SK-N-SH treated with all-trans-retinoic acid at 6 μM for 48 hours (cell line): ENCODE measurements at regions not wholly inside any gene's neighbourhood (a gene's known extent, or its start where the extent isn't known, plus 50 kb on each side); places are given as distances from the start of the nearest gene placed in this dataset.

Experiments
- ARNTL ChIP-seq: fragments of 450-650 bp; formaldehyde crosslinking; IDR thresholded peaks from 2 replicates; pipeline ENCODE4 v1.5.0; 2020; ENCODE audit warnings: low read depth, mild to moderate bottlenecking, moderate library complexity, borderline replicate concordance
- CREB5 ChIP-seq: fragments of 250-450 bp; sonication (Bioruptor Pico); IDR thresholded peaks from 2 replicates; pipeline ENCODE4 v1.5.1; 2020; ENCODE audit warnings: low read depth, mild to moderate bottlenecking, moderate library complexity
- CSRNP3 ChIP-seq: fragments of 250-450 bp; sonication (Bioruptor Pico); IDR thresholded peaks from 2 replicates; pipeline ENCODE4 v1.5.1; 2021; ENCODE audit warnings: mild to moderate bottlenecking, moderate library complexity
- GLIS3 ChIP-seq: fragments of 250-450 bp; sonication (Bioruptor Pico); IDR thresholded peaks from 2 replicates; pipeline ENCODE4 v1.5.0; 2020; ENCODE audit warnings: mild to moderate bottlenecking, moderate library complexity
- ISL1 ChIP-seq: fragments of 250-450 bp; sonication (Bioruptor Pico); IDR thresholded peaks from 2 replicates; pipeline ENCODE4 v2.1.2; 2022; ENCODE audit warnings: mild to moderate bottlenecking, moderate library complexity
- PATZ1 ChIP-seq: fragments of 250-450 bp; sonication (Bioruptor Pico); IDR thresholded peaks from 2 replicates; pipeline ENCODE4 v1.8.0; 2020; ENCODE audit warnings: mild to moderate bottlenecking, moderate library complexity, borderline replicate concordance
- PPARA ChIP-seq: fragments of 250-450 bp; sonication (Bioruptor Pico); IDR thresholded peaks from 2 replicates; pipeline ENCODE4 v1.5.0; 2020; ENCODE audit warnings: mild to moderate bottlenecking, borderline replicate concordance
- RARB ChIP-seq: fragments of 250-450 bp; sonication (Bioruptor Pico); IDR thresholded peaks from 2 replicates; pipeline ENCODE4 v1.8.0; 2021; ENCODE audit warnings: mild to moderate bottlenecking, moderate library complexity
- SNAI2 ChIP-seq: fragments of 250-450 bp; sonication (Bioruptor Pico); IDR thresholded peaks from 2 replicates; pipeline ENCODE4 v1.5.0; 2020; ENCODE audit warnings: mild to moderate bottlenecking, moderate library complexity
- TCF4 ChIP-seq: fragments of 250-450 bp; sonication (Bioruptor Pico); IDR thresholded peaks from 2 replicates; pipeline ENCODE4 v1.8.0; 2021; ENCODE audit warnings: mild to moderate bottlenecking, moderate library complexity, borderline replicate concordance
- TOX ChIP-seq: fragments of 250-450 bp; sonication (Bioruptor Pico); IDR thresholded peaks from 2 replicates; pipeline ENCODE4 v1.8.0; 2021; ENCODE audit warnings: mild to moderate bottlenecking, moderate library complexity, borderline replicate concordance
- ZC3H10 ChIP-seq: fragments of 250-450 bp; sonication (Bioruptor Pico); IDR thresholded peaks from 2 replicates; pipeline ENCODE4 v1.5.1; 2021; ENCODE audit warnings: mild to moderate bottlenecking, moderate library complexity
- ZFP3 ChIP-seq: fragments of 250-450 bp; sonication (Bioruptor Pico); IDR thresholded peaks from 2 replicates; pipeline ENCODE4 v1.5.0; 2020; ENCODE audit warnings: mild to moderate bottlenecking, moderate library complexity
- ZFP30 ChIP-seq: fragments of 450-650 bp; formaldehyde crosslinking; IDR thresholded peaks from 2 replicates; pipeline ENCODE4 v1.5.0; 2022; ENCODE audit warnings: mild to moderate bottlenecking, moderate library complexity

- TF ChIP-seq SNAI2 (no peak), CREB5 (CRISPR knock-in tag) (no peak), ISL1 (CRISPR knock-in tag) (no peak), PATZ1 (CRISPR knock-in tag) (no peak), PPARA (CRISPR knock-in tag) (no peak), TCF4 (CRISPR knock-in tag) (no peak), ZFP3 (no peak), TOX (CRISPR knock-in tag) (no peak), ARNTL (CRISPR knock-in tag) (no peak), CSRNP3 (CRISPR knock-in tag) (no peak), GLIS3 (CRISPR knock-in tag) (no peak), ZFP30 (no peak), ZC3H10 (CRISPR knock-in tag) (no peak), RARB (CRISPR knock-in tag) (no peak)
Observed at GRCh38 chr21:16134134-16134533, 404.4 kb downstream of the USP25 start.
